ENCODE measurements at regions not wholly inside any gene's neighbourhood (a gene's known extent, or its start where the extent isn't known, plus 50 kb on each side); places are given as distances from the start of the nearest gene placed in this dataset.

DNA sequence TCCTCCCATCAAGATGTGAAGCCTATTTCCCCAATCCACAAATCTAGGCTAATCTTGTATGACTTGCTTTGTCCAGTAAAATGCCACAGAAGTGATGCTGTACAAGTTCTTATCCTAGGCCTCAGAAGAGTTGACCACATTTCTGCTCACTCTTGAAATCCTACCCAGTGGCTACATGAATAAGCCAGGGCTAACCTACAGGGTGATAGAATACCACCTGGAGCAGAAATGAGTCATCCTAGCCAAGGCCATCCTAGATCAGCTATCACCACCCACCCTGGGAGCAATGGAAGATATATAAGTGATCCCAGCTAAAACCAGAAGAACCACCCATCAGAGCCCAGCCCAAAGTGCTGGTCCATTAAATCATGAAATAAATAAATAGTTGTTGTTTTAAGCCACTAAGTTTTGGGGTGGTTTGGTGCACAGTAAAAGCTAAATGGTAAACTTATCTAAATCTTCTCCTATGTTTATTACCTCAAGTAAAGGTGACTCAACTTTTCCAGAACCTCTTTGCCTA is 105.1 kb downstream of the RPS29 start:
- H3K27ac ChIP-seq: no peak overlapping the region
- ChIA-PET POLR2A (ENCODE audit: low non-redundant PET) (no interaction called here), CTCF (interaction anchor here (1.3 kb wide), 1 partner anchor 19 kb away, joined by 4 read pairs; no protein-coding TSS in a partner anchor)
- DNase-seq (ENCODE audit: low spot score): no peak
- TF ChIP-seq, protein P1, sequence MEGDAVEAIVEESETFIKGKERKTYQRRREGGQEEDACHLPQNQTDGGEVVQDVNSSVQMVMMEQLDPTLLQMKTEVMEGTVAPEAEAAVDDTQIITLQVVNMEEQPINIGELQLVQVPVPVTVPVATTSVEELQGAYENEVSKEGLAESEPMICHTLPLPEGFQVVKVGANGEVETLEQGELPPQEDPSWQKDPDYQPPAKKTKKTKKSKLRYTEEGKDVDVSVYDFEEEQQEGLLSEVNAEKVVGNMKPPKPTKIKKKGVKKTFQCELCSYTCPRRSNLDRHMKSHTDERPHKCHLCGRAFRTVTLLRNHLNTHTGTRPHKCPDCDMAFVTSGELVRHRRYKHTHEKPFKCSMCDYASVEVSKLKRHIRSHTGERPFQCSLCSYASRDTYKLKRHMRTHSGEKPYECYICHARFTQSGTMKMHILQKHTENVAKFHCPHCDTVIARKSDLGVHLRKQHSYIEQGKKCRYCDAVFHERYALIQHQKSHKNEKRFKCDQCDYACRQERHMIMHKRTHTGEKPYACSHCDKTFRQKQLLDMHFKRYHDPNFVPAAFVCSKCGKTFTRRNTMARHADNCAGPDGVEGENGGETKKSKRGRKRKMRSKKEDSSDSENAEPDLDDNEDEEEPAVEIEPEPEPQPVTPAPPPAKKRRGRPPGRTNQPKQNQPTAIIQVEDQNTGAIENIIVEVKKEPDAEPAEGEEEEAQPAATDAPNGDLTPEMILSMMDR (conservative IDR thresholded peaks at IDR 0.05; ENCODE audit: low read depth): no peak

DNA sequence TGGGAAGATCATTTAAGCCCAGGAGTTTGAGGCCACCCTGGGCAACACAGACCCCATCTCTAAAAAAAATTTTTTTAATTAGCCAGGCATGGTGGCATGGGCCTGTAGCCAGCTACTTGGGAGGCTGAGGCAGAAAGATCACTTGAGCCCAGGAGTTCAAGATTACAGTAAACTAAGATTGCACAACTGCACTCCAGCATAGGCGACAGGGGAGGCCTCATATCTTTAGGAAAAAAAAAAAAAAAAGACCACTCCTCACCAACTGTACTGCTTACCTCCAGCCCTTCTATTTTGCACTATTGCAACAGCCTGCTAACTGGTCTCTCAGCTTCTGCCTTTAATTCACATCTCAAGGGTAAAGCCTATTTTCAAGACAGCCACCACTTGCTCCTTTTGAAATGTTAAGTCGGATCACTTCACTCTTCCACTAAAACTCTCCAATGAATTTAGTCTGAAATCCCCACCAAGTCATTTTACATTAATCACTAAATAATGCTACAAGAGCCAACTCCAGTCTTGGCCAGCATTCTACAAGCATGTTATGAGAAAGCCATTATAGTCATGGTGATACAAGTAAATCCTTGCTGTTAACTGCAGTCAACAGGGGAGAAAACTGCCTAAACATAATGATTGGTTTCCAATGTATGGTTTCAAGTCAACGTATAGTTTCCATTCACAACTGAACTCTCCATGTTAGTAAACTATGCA is 106.0 kb downstream of the RPS29 start:
- H3K27ac ChIP-seq: no peak overlapping the region
- CTCF ChIA-PET: no interaction called here
- no peak for DNase-seq (ENCODE audit: low spot score)

DNA sequence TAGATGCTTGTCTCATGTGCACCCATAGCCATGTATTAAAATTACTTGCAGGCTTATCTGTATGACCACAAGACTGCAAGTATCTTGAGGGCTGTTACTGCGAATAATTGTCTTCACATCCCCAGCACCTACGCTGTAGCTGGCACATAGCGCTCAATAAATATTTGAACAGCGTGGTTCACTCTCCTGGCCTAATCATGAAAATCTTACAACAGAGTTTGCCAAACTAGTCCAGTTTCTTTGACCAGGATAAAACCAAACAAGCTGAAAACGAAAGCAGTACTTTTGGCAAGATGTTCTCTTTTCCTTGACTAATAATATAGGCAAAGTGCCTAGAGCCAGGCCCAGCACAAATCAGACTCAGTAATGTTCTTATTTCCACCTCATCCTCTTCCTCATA is 106.7 kb downstream of the RPS29 start:
- H3K27ac ChIP-seq: no peak overlapping the region
- DNase-seq (ENCODE audit: low spot score): no peak
- ChIA-PET CTCF (no interaction called here), POLR2A (ENCODE audit: low non-redundant PET) (no interaction called here)
- TF ChIP-seq, protein P1 (conservative IDR thresholded peaks at IDR 0.05; ENCODE audit: low read depth): no peak

More for the DNA sequence above, 106.0 kb downstream of the RPS29 start:
- TF ChIP-seq, protein P1 (conservative IDR thresholded peaks at IDR 0.05; ENCODE audit: low read depth): no peak
- POLR2A ChIA-PET (ENCODE audit: low non-redundant PET): no interaction called here

DNA sequence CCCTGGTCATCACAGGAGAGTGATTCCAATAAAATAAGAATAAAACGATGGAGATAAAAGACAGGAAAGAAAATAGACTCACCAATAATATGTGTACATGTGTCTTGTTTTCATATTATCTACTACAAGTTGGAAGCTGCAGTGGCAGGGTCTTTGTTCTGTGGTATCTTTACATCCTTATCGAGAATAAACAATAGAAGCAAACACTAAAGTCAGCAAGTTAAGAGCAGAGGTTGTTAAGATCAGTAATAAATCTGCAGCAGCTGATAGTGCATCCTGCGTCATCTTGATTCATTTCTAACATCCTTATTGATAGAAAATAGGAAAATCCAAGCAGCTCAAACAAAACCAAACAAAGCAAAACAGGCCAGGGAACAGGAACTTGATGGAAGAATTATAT is 107.4 kb downstream of the RPS29 start:
- CTCF ChIA-PET: no interaction called here
- DNase-seq (ENCODE audit: low spot score): no peak
- TF ChIP-seq, protein P1 (conservative IDR thresholded peaks at IDR 0.05; ENCODE audit: low read depth): no peak

DNA sequence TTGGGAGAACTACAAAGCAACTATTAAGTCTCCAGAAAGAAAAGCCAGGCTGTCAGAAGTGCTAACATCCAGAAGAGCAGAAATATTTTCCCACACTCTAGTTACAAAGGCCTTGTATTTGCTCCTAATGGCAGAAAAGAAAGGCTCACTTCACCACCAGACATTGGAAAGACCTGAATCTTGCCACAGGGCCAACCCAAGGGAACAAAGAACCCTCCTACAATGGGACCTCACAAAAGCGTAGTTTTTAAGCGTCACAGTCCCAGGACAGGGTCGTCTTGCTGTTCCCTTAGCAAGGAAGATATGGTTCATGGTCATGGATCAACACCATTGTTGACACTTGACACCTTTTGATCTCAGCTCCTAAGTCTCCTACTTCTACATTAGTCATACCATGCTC is 119.1 kb downstream of the RPS29 start:
- ChIA-PET POLR2A (ENCODE audit: low non-redundant PET) (no interaction called here), CTCF (no interaction called here)
- TF ChIP-seq, protein P1 (conservative IDR thresholded peaks at IDR 0.05; ENCODE audit: low read depth): no peak
- no peak overlapping the region for H3K27ac ChIP-seq
- no peak for DNase-seq (ENCODE audit: low spot score)

More for the DNA sequence above, 107.4 kb downstream of the RPS29 start:
- POLR2A ChIA-PET (ENCODE audit: low non-redundant PET): no interaction called here
- H3K27ac ChIP-seq: no peak overlapping the region

DNA sequence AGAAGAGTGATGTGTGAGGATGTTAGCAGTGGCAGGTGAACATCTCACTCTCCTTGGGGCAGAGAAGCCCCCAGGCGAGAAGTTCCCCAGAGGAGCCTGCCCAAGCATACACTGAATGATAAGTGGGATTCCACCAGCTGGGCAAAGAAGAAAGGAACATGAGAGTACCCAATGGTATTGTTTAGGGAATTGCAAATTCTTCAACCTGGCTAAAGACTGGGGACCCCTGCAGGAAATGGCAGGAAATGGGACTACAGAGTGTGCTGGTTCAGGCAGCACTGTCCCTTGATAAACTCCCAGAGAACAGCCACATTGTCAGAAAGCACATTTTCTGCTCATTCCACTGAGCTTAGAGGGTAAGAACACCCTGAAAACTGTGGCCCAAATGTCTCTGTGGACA is 121.3 kb downstream of the RPS29 start:
- ChIA-PET POLR2A (ENCODE audit: low non-redundant PET) (no interaction called here), CTCF (no interaction called here)
- H3K27ac ChIP-seq: no peak overlapping the region
- TF ChIP-seq, protein P1 (conservative IDR thresholded peaks at IDR 0.05; ENCODE audit: low read depth): no peak
- DNase-seq (ENCODE audit: low spot score): no peak
